GM13977 (cell line): ENCODE measurements at regions not wholly inside any gene's neighbourhood (a gene's known extent, or its start where the extent isn't known, plus 50 kb on each side); places are given as distances from the start of the nearest gene placed in this dataset.

Experiments
- DNase-seq: peaks from one replicate; pipeline ENCODE4 v3.0.0; 2012; ENCODE audit warnings: low spot score
- in situ Hi-C: fragments of 300-500 bp; cut with MboI; formaldehyde crosslinking; loops from one replicate; pipeline ENCODE4 v1.12.0; 2022; ENCODE audit warnings: low sequenced_read_pairs, low pct_unique_long_range_greater_than_20kb, mixed read lengths, inconsistent platforms; ENCODE audit not compliant: unreplicated experiment
- TF ChIP-seq, protein P1 (sequence below): IDR thresholded peaks from 2 replicates; pipeline ENCODE4 v1.5.1; 2012; ENCODE audit warnings: mild to moderate bottlenecking, control low read depth; ENCODE audit not compliant: insufficient read depth; ENCODE audit errors: extremely low read depth, missing control alignments

DNA sequence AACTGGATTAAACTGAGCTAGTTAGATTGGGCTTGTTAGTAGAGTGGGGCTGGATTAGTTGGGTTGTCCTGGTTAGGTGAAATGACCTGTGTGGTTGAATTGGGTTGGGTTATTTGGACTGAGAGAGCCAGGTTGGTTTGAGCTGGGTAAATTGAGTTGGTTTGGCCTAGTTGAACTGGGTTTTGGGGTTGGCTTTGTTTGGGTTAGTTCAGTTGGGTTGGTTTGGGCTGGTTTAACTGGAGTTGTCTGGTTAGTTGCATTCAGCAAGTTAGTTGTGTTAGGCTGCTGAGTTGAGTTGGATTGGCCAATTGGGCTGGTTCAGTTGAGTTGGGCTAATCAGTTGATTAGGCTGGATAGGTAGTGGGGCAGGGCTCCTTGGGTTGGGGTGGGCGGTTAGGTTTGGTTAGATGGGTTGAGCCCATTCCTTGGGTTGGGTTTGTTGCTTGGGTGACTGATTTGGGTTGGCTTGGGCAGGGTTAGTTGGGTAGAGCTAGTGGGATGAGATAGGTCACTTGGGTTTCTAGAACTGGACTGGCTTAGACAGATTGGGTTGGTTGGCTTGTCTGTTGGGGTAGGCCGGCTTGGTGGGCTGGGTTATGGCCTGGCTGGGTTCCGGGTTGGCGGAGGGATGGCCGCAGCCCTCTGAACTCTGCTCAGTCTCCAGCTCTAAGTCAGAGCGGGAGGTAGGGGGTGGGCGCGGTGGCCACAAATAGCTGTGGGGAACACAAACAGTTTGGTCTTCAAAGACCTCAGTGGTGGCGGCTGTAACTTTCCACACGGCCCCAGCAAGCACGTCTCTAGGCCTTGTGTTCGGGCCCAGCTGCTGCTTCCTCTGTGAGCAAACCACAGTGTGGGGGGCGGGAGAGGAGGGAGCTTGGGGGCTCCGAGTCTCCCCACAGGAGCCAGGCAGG lies 67.2 kb upstream of the RUNX3 start:
- peak; percentile 69 for DNase-seq
- TF ChIP-seq, protein P1, sequence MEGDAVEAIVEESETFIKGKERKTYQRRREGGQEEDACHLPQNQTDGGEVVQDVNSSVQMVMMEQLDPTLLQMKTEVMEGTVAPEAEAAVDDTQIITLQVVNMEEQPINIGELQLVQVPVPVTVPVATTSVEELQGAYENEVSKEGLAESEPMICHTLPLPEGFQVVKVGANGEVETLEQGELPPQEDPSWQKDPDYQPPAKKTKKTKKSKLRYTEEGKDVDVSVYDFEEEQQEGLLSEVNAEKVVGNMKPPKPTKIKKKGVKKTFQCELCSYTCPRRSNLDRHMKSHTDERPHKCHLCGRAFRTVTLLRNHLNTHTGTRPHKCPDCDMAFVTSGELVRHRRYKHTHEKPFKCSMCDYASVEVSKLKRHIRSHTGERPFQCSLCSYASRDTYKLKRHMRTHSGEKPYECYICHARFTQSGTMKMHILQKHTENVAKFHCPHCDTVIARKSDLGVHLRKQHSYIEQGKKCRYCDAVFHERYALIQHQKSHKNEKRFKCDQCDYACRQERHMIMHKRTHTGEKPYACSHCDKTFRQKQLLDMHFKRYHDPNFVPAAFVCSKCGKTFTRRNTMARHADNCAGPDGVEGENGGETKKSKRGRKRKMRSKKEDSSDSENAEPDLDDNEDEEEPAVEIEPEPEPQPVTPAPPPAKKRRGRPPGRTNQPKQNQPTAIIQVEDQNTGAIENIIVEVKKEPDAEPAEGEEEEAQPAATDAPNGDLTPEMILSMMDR = no peak
- in situ Hi-C loops = no loop called here

DNA sequence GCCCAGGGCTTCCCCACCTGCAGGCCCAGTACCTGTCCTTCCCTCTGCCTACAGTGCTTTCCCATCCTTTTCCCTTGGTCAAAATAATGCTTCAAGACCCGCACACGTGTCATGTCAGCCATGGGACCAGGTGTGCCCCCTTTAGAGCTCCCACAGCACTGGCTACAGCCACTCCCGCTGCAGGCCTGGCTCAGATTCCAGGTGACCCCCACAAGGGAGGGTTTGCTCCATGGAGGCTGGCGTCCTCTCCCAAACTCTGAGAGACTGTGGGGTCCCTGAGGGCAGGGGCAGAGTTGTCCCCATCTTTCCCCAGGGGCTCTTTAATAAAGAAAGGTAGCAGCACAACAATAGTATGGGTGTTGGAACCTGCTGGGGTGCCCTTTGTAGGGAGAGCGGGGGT lies 66.4 kb upstream of the RUNX3 start:
- TF ChIP-seq, protein P1 = no peak
- in situ Hi-C loops = no loop called here
- no peak for DNase-seq

DNA sequence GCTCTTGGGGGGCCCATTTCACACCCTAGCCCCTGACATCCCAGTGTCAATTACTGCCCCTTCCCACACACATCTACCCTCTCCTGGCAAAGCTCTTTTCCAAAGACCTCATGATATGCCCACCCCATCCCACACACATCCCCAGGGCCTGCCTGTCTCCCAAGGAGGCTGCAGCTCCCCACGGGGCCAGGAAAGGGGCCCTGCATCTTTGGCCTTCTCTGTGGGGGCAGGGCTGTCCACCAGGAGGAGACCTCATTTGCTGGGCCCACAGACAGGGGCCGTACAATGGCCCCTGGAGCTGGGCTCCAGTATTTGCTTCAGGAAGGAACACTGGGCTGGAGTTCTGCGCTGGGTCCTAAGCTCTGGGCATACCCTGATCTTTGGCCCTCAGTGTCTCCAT lies 65.6 kb upstream of the RUNX3 start:
- DNase-seq = no peak
- in situ Hi-C loops = no loop called here
- TF ChIP-seq, protein P1 = no peak

DNA sequence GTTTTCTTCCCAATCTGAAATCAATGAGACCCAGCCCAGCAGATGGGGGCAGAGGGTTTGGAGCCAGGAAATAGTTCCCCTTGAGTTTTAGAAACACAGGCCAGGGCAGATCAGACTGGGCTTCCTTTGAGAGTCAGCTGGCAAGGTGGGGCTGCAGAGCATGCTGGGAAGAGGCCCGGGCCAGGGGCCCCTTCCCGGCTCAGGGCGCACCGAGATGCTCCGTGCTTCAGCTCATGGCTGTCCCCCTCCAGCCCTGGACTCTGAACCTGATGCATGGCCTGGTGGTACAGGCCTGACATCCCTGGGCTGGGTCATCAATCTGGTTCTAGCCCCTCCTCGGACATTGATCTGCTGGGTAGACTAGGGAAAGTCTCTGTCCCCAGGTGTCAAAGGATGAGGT lies 65.1 kb upstream of the RUNX3 start:
- DNase-seq = no peak
- TF ChIP-seq, protein P1 = no peak
- in situ Hi-C loops = no loop called here

DNA sequence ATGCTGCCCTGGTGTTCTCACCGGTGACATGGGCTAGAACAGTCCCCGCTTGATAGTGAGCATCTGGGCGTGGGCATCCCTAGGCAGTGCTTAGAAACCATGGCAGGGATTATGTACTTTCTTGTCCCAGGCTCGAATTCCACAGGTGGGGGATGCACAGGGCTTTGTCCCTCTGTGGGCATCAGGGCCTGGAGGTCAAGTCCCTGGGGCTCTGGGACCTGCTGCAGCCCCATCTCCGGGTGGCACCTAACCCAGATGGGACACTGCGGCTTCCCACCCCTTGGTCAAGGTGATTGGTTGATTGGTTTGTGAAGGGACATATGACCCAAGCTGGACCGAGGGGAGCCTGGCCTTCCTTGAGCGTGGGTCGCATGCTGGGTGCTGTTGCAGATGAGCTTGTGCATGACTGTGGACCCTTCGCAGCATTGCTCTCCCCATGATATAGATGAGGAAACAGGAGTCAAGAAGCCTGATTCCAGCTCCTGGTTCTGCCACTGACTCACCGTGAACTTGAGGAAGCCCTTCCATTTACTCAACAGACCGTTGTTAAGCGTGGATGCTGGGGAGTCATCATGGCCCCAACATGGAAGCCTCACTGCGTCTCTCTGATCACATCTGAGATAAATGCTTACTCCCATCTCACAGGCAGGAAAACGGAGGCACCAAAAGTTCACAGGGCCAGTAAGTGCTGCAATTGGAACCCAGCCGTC lies 64.0 kb upstream of the RUNX3 start:
- in situ Hi-C loops = no loop called here
- no peak for DNase-seq
- TF ChIP-seq, protein P1 = no peak

DNA sequence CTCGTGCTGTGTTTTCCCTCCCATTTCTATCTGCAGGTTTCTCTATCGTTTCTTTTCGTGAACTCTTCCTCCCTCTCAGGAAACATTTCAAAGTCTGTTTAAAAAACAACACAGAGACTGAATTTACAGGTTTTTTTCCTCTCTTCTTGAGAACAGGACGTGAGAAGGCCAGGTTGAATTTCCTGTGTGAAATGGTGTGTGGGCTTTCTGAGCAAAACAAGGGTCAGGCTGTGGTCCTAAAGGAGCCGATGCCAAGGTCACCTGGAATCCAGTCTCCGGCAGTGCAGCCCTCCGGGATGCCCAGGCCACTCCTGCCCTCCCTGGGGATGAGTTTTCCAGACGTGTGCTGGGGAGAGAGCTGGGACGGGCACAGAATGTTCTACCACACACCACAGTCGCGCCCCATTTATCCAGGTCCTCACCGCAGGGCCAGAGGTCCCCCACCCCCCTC lies 62.7 kb upstream of the RUNX3 start:
- in situ Hi-C loops = no loop called here
- TF ChIP-seq, protein P1 = no peak
- no peak for DNase-seq
